ENCODE measurements at regions not wholly inside any gene's neighbourhood (a gene's known extent, or its start where the extent isn't known, plus 50 kb on each side); places are given as distances from the start of the nearest gene placed in this dataset.

DNA sequence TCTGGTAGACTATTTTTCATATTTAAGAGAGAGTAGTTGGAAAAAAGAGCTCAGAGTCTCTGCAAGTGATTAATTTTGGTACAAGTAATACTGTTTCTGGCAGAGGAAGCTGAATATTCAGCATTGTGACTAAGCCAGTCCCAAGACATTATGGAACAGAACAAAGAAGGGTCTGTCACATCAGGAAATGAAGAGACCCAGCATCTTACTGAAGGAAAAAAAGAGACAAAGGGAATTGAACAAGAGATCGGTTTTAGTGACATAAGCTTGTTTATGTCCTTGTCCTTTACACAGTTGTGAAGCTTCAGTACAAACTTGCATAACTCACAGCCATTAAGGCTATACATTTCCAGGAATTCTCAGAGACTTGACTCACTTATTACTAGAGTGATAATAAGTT is 568.5 kb upstream of the SLC8A1 start:
- TF ChIP-seq, protein P1, sequence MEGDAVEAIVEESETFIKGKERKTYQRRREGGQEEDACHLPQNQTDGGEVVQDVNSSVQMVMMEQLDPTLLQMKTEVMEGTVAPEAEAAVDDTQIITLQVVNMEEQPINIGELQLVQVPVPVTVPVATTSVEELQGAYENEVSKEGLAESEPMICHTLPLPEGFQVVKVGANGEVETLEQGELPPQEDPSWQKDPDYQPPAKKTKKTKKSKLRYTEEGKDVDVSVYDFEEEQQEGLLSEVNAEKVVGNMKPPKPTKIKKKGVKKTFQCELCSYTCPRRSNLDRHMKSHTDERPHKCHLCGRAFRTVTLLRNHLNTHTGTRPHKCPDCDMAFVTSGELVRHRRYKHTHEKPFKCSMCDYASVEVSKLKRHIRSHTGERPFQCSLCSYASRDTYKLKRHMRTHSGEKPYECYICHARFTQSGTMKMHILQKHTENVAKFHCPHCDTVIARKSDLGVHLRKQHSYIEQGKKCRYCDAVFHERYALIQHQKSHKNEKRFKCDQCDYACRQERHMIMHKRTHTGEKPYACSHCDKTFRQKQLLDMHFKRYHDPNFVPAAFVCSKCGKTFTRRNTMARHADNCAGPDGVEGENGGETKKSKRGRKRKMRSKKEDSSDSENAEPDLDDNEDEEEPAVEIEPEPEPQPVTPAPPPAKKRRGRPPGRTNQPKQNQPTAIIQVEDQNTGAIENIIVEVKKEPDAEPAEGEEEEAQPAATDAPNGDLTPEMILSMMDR (IDR thresholded peaks at IDR 0.05), result no peak
- no peak for TF ChIP-seq POLR2A (IDR thresholded peaks at IDR 0.05)

All from esophagus squamous epithelium (tissue), 4 donors.